ENCODE measurements at regions not wholly inside any gene's neighbourhood (a gene's known extent, or its start where the extent isn't known, plus 50 kb on each side); places are given as distances from the start of the nearest gene placed in this dataset.
"Not testable (repeated sequence)": the region's sequence is repeated elsewhere in the genome, so short reads cannot be mapped to it uniquely, and the experiment has no call there.

- intact Hi-C loops (cut with micrococcal nuclease): no loop called here
Measured at GRCh38 chr6:130603391-130603790, 223.8 kb upstream of the SMLR1 start.

DNA sequence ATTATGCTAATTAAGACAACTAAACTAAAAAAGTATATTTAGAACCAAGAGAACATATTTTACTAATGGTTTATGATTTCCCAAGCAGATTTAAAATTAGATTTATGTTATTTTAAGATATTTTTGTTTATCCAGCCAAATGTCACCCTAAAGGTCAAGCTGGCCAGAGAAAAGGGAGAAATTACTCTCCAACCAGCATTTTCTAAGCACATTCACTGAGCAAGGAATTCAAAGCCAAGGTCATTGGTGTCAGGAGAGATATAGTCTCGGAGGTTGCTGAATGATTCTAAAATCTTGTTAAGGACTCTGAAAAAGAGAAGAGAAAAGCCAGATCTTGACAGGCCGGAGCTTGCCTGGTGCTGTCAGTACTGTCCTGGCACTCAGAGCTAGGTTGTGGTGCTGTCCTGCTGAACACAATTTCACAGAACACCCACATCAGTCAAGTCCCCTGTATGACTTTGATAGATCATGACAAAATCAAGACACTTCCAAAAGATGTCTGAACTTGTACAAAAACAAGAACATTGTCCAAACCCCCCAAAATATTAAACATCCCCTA lies 222.3 kb upstream of the SMLR1 start:
- intact Hi-C loops (cut with micrococcal nuclease): no loop called here

DNA sequence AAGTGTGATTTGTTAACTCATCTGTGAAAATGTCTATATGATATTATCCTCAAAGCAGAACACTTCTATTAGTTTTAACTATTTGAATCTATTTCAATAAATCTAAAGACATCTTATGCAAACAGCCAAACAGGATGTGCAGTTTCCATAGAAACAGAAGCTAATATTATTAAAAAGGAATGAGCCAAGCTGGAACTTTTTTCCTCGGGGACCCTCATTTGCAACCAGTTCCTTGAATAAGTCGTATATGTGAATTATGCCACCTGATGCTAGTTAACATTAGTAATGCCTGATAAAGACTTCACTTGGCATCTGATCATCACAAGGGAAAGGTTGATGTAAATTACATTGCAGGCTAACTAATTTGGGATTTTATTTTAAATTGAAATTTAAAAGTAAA lies 216.9 kb upstream of the SMLR1 start:
- intact Hi-C loops (cut with micrococcal nuclease): no loop called here

GRCh38 chr6:130611366-130611765 lies 215.8 kb upstream of the SMLR1 start:
- intact Hi-C loops (cut with micrococcal nuclease): no loop called here

GRCh38 chr6:130613176-130613575 lies 214.0 kb upstream of the SMLR1 start:
- intact Hi-C loops (cut with micrococcal nuclease): no loop called here

DNA sequence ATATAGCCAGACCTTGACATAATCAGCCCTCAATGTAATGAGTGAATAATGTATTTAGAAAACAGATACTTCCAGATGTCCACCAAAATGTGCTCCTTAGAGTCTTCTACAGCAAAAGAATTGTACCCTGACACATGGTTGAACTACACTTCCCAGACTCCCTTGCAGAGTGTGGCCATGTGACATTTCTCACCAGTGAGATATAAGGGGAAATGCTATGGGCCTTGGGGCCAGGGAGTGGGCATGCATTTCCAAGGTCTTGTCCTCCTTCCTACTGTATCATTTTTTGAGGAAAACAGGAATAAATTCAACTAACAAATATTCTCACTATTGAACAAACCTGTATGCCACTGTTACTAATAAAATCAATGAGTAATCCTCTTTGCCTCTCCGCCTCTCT lies 211.4 kb upstream of the SMLR1 start:
- intact Hi-C loops (cut with micrococcal nuclease): no loop called here

GRCh38 chr6:130617658-130618057 lies 209.5 kb upstream of the SMLR1 start:
- intact Hi-C loops (cut with micrococcal nuclease): no loop called here

DNA sequence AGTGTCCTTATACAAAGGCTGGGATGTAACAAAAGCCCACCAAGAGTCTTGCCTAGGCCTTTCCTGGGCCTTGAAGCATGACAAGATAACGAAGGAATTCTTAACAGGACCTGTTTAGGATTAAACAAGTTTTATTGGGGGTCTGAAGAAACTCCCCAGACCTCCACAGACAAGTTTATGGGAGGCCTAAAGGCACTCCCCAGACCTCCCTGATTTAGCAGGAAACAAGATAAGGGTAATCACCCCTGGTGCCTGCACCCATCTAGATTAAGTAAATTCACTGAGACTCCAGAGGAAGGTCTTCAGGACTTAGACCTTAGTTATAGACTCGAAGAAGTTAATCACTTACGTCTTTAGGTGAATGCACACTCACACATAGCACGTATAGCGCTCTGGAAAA lies 208.4 kb upstream of the SMLR1 start:
- intact Hi-C loops (cut with micrococcal nuclease): not testable (repeated sequence)

- intact Hi-C loops (cut with micrococcal nuclease): loop anchor here (5.0 kb wide), 1 partner anchor 43 kb away; no protein-coding TSS in a partner anchor
Measured at GRCh38 chr6:130620338-130620781, 206.8 kb upstream of the SMLR1 start.

DNA sequence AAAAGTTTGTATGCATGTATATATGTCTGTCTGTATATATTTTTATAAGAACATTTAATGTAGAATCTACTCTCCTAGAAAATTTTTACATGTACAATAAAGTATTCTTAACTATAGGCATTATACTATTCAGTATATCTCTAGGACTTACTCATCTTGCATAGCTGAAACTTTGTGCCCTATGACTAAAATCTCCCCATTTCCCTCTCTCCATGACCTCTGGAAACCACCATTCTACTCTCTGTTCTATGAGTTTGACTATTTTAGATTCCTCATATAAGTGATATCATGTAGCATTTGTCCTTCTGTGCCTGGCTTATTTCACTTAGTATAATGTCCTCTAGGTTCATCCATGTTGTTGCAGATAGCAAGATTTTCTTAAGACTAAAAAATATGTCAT lies 205.1 kb upstream of the SMLR1 start:
- intact Hi-C loops (cut with micrococcal nuclease): loop anchor here (5.0 kb wide), 1 partner anchor 45 kb away; no protein-coding TSS in a partner anchor

GRCh38 chr6:130624046-130624445 lies 203.2 kb upstream of the SMLR1 start:
- intact Hi-C loops (cut with micrococcal nuclease): loop anchor here (5.0 kb wide), 1 partner anchor 47 kb away; no protein-coding TSS in a partner anchor

DNA sequence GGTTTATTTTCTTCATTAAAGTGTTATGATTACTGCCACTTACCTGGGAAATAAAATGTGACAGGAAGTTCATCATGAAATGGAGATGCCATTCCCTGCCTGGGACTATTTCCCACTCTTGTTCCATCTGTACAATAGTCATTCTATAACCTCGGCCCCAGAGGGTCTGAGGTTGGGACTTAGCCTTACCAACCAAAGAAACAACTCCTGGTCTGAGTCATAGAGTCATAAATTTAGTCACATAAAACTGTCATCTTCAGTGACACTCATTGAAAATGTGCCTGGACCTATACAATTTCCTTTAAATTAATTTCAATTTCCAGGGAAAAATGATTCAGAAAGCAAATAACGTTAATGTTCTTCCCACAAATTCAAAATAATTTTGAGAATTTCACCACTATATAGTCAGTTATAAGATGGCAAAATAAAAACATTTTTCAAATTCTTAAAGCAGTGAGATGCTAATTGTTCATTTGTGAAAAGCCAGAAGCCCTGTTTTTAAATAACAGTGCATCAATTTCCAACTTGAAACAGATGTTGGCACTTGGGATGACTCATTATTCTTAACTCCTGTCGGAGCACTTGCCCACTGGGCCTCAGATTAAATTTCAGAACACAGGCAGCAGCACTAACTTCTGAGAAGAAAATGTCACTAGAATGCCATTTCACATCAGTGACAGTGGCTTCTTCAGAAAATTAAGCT lies 201.2 kb upstream of the SMLR1 start:
- intact Hi-C loops (cut with micrococcal nuclease): loop anchor here (5.0 kb wide), 1 partner anchor 114 kb away; no protein-coding TSS in a partner anchor

- intact Hi-C loops (cut with micrococcal nuclease): loop anchor here (5.0 kb wide), 1 partner anchor 117 kb away; no protein-coding TSS in a partner anchor
Measured at GRCh38 chr6:130628862-130629261, 198.3 kb upstream of the SMLR1 start.

GRCh38 chr6:130629640-130630039 lies 197.6 kb upstream of the SMLR1 start:
- intact Hi-C loops (cut with micrococcal nuclease): loop anchor here (5.0 kb wide), 1 partner anchor 117 kb away; no protein-coding TSS in a partner anchor

DNA sequence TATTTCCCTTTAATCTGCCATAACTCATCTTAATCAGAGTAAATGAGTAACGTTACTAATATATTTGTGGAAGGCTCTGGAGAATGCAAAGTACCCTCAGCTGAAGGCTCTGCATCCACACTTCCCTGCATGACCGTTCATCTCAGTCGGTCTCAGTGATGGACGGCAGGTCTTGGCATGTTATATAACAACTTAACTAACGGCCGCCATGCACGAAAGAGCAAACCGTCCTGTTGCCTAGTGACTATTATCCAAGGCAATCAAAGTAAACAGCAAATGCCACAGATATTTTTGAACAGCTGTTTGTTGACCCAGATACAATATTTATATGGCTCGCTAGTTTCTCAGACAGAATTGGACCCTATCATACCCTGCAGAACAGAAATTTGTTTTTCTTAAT lies 194.9 kb upstream of the SMLR1 start:
- intact Hi-C loops (cut with micrococcal nuclease): no loop called here

DNA sequence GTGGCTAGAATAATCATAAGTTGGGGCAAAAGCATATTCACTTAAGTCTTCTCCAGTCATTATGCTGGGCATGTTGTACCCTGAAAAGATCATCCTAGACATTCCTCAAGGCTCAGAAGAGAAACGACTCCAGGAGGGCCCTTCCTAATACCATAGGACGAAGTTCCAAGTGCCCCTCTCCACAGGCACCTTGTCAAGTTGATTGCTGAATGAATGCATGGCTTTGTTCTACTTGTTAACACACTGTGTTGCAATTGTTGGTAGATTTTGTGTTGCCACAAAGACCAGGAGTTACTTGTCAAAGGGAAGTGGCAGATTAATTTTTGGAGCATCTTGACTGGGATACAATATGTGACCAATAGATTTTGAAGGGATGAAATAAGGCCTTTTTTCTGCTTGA lies 194.3 kb upstream of the SMLR1 start:
- intact Hi-C loops (cut with micrococcal nuclease): no loop called here

DNA sequence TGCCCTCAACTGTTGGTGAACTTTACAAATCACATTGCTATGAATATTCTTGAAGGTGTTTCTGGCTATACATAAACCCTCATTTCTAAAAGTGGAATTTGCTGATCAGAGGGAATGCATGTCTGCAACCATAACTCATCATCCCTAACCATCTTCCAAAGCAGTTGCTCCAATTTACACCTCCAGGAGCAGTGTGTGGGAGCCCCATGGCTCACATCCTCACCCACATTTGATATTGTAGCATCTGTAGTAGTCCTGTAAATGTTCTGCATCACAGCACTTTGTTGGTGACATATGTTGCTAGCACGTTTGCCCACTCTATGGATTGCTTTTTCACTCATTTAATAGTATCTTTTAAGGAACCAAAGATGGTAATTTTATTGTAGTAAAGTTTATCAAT lies 183.8 kb upstream of the SMLR1 start:
- intact Hi-C loops (cut with micrococcal nuclease): no loop called here

DNA sequence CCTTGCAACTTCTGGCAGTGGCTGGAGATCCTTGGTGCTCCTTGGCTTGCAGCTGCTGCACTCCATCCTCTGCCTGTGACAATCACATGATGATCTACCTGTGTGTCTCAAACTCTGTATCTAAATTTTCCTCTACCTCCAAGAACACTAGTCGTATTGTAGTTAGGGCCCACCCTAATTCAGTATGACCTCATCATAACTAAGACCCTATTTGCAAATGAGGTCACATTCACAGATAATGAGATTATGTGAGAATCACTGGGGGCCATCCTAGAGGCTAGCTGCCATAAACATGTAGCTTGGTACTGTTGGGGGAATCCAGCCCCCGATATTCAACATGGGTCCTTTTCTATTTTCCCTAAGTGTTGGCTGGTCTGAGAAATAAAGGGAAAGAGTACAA lies 183.0 kb upstream of the SMLR1 start:
- intact Hi-C loops (cut with micrococcal nuclease): no loop called here

DNA sequence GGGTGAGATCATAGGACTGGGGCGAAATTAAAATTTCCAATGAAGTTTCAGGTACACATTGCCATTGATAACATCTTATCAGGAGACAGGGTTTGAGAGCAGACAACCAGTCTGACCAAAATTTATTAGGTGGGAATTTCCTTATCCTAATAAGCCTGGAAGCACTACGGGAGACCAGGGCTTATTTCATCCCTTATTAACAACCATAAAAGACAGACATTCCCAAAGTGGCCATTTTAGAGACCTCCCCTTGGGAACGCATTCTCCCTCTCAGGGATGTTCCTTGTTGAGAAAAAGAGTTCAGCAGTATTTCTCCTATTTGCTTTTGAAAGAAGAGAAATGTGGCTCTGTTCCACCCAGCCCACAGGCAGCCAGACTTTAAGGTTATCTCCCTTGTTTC lies 182.4 kb upstream of the SMLR1 start:
- intact Hi-C loops (cut with micrococcal nuclease): not testable (repeated sequence)

DNA sequence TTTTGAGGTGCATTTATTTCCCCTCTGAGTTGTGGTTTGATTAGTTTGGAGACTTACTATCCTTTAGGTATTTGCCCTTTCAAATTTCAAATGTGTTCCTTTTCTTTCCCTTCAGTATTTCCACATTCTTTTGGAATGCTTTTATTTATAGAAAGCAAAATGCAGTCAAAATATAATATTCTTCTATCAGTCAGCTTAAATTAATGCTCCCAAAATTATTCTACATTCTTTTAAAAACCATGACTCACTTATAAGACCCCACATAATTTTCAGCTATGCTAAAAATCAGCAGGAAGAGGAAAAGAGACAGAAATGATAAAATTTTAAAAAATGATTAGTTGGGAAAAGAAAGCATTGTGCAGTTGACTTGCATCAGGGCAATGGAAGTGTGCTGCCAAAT lies 180.0 kb upstream of the SMLR1 start:
- intact Hi-C loops (cut with micrococcal nuclease): no loop called here

- intact Hi-C loops (cut with micrococcal nuclease): no loop called here
Measured at GRCh38 chr6:130655586-130655985, 171.6 kb upstream of the SMLR1 start.

GRCh38 chr6:130661077-130661476 lies 166.1 kb upstream of the SMLR1 start:
- intact Hi-C loops (cut with micrococcal nuclease): no loop called here

DNA sequence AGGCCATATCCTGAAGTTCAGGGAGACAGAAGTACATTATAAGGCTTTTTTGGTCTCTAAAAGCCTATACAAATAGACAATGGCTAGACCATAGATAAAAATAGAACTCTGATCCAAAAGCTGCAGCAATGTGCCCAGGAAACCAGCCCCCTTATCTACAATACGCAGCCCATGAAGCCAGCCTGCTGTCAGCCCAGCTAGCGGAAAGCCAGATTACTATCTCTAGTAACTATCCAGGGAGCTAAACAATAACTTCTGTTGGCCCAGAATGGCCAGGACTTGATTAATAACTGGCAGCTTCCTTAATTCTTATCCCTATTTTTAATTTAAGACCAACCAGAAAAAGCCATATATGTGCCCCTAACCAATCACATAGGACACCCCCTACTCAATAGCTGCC lies 160.4 kb upstream of the SMLR1 start:
- intact Hi-C loops (cut with micrococcal nuclease): no loop called here
